HL-60/S4 treated with phorbol 12-myristate 13-acetate at 8.2 ng/mL for 4 days and 3 days (cell line): ENCODE measurements at regions not wholly inside any gene's neighbourhood (a gene's known extent, or its start where the extent isn't known, plus 50 kb on each side); places are given as distances from the start of the nearest gene placed in this dataset.

Source experiments
- in situ Hi-C: fragments of 300-500 bp; cut with MboI; formaldehyde crosslinking; loops from 2 replicates; pipeline ENCODE4 v1.15.0; 2022; ENCODE audit warnings: low sequenced_read_pairs

- in situ Hi-C loops = no loop called here
These were observed 50.7 kb upstream of the SLC30A5 start for GRCh38 chr5:69042915-69043654.

GRCh38 chr5:69043655-69043996 is 50.2 kb upstream of the SLC30A5 start:
- in situ Hi-C loops = no loop called here
